Heart left ventricle (tissue), 16 donors: ENCODE measurements at regions not wholly inside any gene's neighbourhood (a gene's known extent, or its start where the extent isn't known, plus 50 kb on each side); places are given as distances from the start of the nearest gene placed in this dataset.

Experiments
- ATAC-seq, 4 donors: fragments of 200-7000 bp; cut with Tn5 transposase; one replicate each; pipeline ENCODE4 v1.9.1; 2020 to 2022; ENCODE audit warnings: moderate library complexity in 4 of 4, mild to moderate bottlenecking in 3 of 4, moderate number of reproducible peaks in 1 of 4
- DNase-seq, 5 donors: peaks; one replicate each; pipeline ENCODE4 v3.0.0-alpha.2; 2020
- H3K27ac ChIP-seq, 12 donors: fragments of 200-600 bp; sonication (generic) in 4 of 12; one replicate each; pipeline versions ENCODE4 v1.5.0 to v1.8.0; 2016 to 2022; ENCODE audit warnings: mild to moderate bottlenecking in 2 of 12
- H3K27me3 ChIP-seq, 9 donors: fragments of 200-600 bp; sonication (generic) in 2 of 9; one replicate each; pipeline versions ENCODE4 v1.5.1 to v1.8.0; 2016 to 2022; ENCODE audit warnings: mild to moderate bottlenecking in 3 of 9
- H3K36me3 ChIP-seq, 9 donors: fragments of 200-600 bp; sonication (generic) in 2 of 9; one replicate each; pipeline versions ENCODE4 v1.5.0 to v1.8.0; 2018 to 2022; ENCODE audit warnings: mild to moderate bottlenecking in 2 of 9
- H3K4me1 ChIP-seq, 12 donors: fragments of 200-600 bp; sonication (generic) in 4 of 12; one replicate each; pipeline versions ENCODE4 v1.5.0 to v1.8.0; 2016 to 2022; ENCODE audit warnings: mild to moderate bottlenecking in 3 of 12
- H3K4me3 ChIP-seq, 12 donors: fragments of 200-600 bp; sonication (generic) in 4 of 12; one replicate each; pipeline versions ENCODE4 v1.5.0 to v1.8.0; 2017 to 2022; ENCODE audit warnings: mild to moderate bottlenecking in 9 of 12, moderate library complexity in 4 of 12
- H3K9me3 ChIP-seq, 12 donors: fragments of 200-600 bp; sonication (generic) in 4 of 12; one replicate each; pipeline versions ENCODE4 v1.5.0 to v1.8.0; 2016 to 2022; ENCODE audit warnings: mild to moderate bottlenecking in 1 of 12
- CTCF ChIP-seq, 12 donors: fragments of 200-600 bp; sonication (generic) in 4 of 12; IDR thresholded peaks; one replicate each; pipeline versions ENCODE4 v1.5.0 to v1.8.0; 2018 to 2022; ENCODE audit warnings: antibody characterized with exemption in 12 of 12, mild to moderate bottlenecking in 5 of 12
- POLR2A ChIP-seq, 2 donors: fragments of 450-650 bp; IDR thresholded peaks; one replicate each; pipeline ENCODE4 v1.6.1; 2017; ENCODE audit warnings: antibody characterized with exemption in 2 of 2, mild to moderate bottlenecking in 2 of 2, moderate library complexity in 2 of 2
- WGBS, 4 donors: extraction: QIAGEN DNeasy Blood & Tissue Kit in 2 of 4; methylation state at CpG; one replicate each; pipeline versions ENCODE4 v1.1.5 to v1.1.7; 2013 to 2018; 5-methylcytosine and 5-hydroxymethylcytosine counted together
- intact Hi-C, 10 donors: fragments of 100-400 bp; cut with DNase I; formaldehyde crosslinking; loops; one replicate each; pipeline versions ENCODE4 v1.11.1 to v1.14.2; 2022
- donor health status: ischemic (EF 13 %, LVEDD 7.1; RV severe dilation, severe dysfunction).
- donor health status: healthy with polysubstance abuse.
- donor health status: DM: no; HTN: yes; CAD: no.
- donor health status: DM: no; HTN: no; CAD: no.
- donor health status: ischemic (EF 25% LVEDD 6.9; RV normal size, moderate dysfunction).
- donor health status: ischemic (EF 25% LVEDD 5.7; RV mildly dilated, moderate dysfunction).
- donor health status: healthy.
- donor health status: DM: yes; HTN: yes; CAD: no.
- donor health status: ischemic (EF 35%, LVEDD 5.7; RV mildly dilated, moderate dysfunction).
- donor health status: nonischemic (EF 11% LVEDD 7.7; RV severe dilation, severe dysfunction).
- donor health status: DM: yes; HTN: yes; CAD: no.
- donor health status: PGD.
- donor health status: ischemic (EF 29% LVEDD 5.4; RV normal size, mild dysfunction).
- donor health status: nonischemic (EF 23%, LVEDD 6.1; RV moderate dilation, normal function).

- Histone ChIP-seq H3K36me3 (no peaks in the 10 kb centered on the region), H3K4me3 (no peak overlapping the region), H3K27me3 (no peaks in the 10 kb centered on the region), H3K4me1 (no peaks in the 10 kb centered on the region), H3K27ac (no peak overlapping the region), H3K9me3 (peaks cover 0 to 9% (median 0%) of the 10 kb centered on the region in 12 donors)
- TF ChIP-seq POLR2A (IDR thresholded peaks at IDR 0.05) (no peak), CTCF (IDR thresholded peaks at IDR 0.05) (no peak)
- WGBS, 4 donors, result 83 to 90% (median 88%) methylated on average over 2 of the region's 2 CpGs
- intact Hi-C loops, result loop anchor here in 1 of 10 donors (10.0 kb wide), 1 partner anchor 794 kb away; no protein-coding TSS in a partner anchor
- no peak for ATAC-seq
- no peak for DNase-seq
These were observed 1528.0 kb downstream of the TECRL start for GRCh38 chr4:62881210-62881609.

GRCh38 chr4:62872856-62873255, 1536.4 kb downstream of the TECRL start:
- no peak for ATAC-seq
- H3K4me3 ChIP-seq, result no peak overlapping the region
- H3K4me1 ChIP-seq, result no peaks in the 10 kb centered on the region
- no peak for TF ChIP-seq POLR2A (IDR thresholded peaks at IDR 0.05)
- no peak for TF ChIP-seq CTCF (IDR thresholded peaks at IDR 0.05)
- no peak overlapping the region for H3K27ac ChIP-seq
- H3K27me3 ChIP-seq, result no peaks in the 10 kb centered on the region
- intact Hi-C loops, result no loop called here
- 77 to 88% (median 87%) methylated on average over 3 of the region's 3 CpGs for WGBS, 4 donors
- DNase-seq, result no peak
- peaks cover 0 to 14% (median 1%) of the 10 kb centered on the region in 12 donors for H3K9me3 ChIP-seq
- H3K36me3 ChIP-seq, result no peaks in the 10 kb centered on the region

DNA sequence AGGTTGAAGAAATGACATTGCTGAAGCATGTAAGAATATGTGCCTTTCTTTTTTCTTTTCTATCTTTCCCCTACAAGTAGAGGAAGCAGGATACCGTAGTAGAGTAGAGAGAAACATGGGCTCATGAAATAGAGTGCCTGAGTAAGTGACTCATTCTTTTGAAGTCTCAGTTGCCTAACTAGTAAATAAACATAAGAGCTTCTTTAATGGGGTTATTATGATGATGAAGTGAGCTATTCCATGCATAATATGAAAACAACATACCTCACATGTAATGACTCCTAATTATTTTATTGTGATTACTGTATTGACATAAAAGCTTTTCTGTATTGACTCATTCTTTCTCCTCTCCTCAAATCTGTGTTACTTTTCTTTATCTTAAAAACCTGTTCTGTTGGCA, 1538.2 kb downstream of the TECRL start:
- no peak overlapping the region for H3K4me3 ChIP-seq
- no peak overlapping the region for H3K27ac ChIP-seq
- H3K4me1 ChIP-seq, result no peaks in the 10 kb centered on the region
- no peak for ATAC-seq
- DNase-seq, result no peak
- H3K36me3 ChIP-seq, result no peaks in the 10 kb centered on the region
- WGBS, 4 donors, result 65 to 75% (median 69%) methylated on average over 1 of the region's 1 CpG
- no peaks in the 10 kb centered on the region for H3K27me3 ChIP-seq
- H3K9me3 ChIP-seq, result peaks cover 0 to 6% (median 0%) of the 10 kb centered on the region in 12 donors
- TF ChIP-seq POLR2A (IDR thresholded peaks at IDR 0.05) (no peak), CTCF (IDR thresholded peaks at IDR 0.05) (no peak)
- intact Hi-C loops, result no loop called here

- ATAC-seq (no peak), DNase-seq (no peak)
- Histone ChIP-seq H3K27ac (no peak overlapping the region), H3K4me1 (no peaks in the 10 kb centered on the region), H3K4me3 (no peak overlapping the region), H3K9me3 (peaks cover 0 to 4% (median 0%) of the 10 kb centered on the region in 12 donors), H3K36me3 (no peaks in the 10 kb centered on the region), H3K27me3 (no peaks in the 10 kb centered on the region)
- TF ChIP-seq CTCF (IDR thresholded peaks at IDR 0.05), result no peak
- no peak for TF ChIP-seq POLR2A (IDR thresholded peaks at IDR 0.05)
- intact Hi-C loops, result no loop called here
- 62 to 76% (median 69%) methylated on average over 3 of the region's 3 CpGs for WGBS, 4 donors
These were observed 1538.8 kb downstream of the TECRL start for GRCh38 chr4:62870451-62870850.
